ENCODE measurements at regions not wholly inside any gene's neighbourhood (a gene's known extent, or its start where the extent isn't known, plus 50 kb on each side); places are given as distances from the start of the nearest gene placed in this dataset.

DNA sequence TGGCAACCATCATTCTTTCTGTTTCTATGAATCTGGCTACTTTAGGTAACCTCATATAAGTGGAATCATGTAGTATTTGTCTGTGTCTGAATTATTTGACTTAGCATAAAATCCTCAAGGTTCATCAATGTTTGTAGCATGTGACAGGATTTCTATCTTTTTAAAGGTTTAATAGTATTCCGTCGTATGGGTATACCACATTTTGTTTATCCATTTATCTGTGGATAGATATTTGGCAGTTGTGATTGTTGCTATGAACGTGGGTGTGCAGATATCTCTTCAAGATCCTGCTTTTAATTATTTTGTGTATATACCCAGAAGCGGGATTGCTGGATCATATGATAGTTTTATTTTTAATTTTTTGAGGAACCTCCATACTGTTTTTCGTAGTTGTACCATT, 421.7 kb downstream of the PCNX1 start:
- no peak overlapping the region for H3K4me3 ChIP-seq (ENCODE audit: low read depth, low read length)
- TF ChIP-seq, protein P1, sequence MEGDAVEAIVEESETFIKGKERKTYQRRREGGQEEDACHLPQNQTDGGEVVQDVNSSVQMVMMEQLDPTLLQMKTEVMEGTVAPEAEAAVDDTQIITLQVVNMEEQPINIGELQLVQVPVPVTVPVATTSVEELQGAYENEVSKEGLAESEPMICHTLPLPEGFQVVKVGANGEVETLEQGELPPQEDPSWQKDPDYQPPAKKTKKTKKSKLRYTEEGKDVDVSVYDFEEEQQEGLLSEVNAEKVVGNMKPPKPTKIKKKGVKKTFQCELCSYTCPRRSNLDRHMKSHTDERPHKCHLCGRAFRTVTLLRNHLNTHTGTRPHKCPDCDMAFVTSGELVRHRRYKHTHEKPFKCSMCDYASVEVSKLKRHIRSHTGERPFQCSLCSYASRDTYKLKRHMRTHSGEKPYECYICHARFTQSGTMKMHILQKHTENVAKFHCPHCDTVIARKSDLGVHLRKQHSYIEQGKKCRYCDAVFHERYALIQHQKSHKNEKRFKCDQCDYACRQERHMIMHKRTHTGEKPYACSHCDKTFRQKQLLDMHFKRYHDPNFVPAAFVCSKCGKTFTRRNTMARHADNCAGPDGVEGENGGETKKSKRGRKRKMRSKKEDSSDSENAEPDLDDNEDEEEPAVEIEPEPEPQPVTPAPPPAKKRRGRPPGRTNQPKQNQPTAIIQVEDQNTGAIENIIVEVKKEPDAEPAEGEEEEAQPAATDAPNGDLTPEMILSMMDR (IDR thresholded peaks at IDR 0.05; ENCODE audit: control insufficient read depth, extremely low read depth, insufficient read depth) = no peak
- no peak for DNase-seq (ENCODE audit: low read depth)

DNA sequence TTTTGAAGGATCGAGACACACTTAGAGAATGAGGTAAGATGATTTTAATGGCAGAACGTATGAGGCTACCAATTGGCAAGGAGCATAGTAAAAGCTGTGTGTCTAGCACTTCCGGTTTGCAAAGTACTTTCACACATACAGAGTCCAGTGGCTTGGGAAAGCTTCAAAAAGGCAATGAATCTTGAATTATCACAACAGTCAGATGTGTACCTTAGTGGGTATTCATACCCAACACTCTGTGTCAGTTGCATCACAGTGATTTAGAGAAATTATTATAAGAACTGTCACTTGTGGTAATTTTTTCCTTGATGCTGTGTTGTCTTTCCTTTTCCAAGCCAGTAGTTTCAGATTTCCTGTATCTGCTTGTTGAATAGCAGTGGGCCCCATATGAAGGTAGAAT, 424.1 kb downstream of the PCNX1 start:
- TF ChIP-seq, protein P1 (IDR thresholded peaks at IDR 0.05; ENCODE audit: control insufficient read depth, extremely low read depth, insufficient read depth) = no peak
- no peak for DNase-seq (ENCODE audit: low read depth)
- H3K4me3 ChIP-seq (ENCODE audit: low read depth, low read length) = no peak overlapping the region

DNA sequence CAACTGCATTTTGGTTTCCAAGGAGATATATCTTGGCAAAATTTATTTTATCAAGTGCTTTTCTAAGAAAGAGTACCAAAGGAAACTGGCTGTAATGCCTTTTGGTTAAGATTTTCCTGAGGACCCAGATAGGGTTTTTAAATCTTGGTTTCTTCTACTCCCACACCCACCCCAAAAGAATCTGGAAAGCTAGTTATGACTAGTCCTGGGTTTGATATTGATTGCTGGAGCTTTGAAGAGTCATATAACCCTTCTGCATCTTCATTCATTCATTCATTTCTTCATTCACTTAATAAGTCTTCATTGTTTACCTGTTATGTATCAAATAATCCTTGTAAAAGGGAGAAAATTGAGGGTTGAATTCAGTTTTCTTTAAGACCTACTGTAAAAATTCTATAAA, 425.2 kb downstream of the PCNX1 start:
- no peak for DNase-seq (ENCODE audit: low read depth)
- no peak overlapping the region for H3K4me3 ChIP-seq (ENCODE audit: low read depth, low read length)
- TF ChIP-seq, protein P1 (IDR thresholded peaks at IDR 0.05; ENCODE audit: control insufficient read depth, extremely low read depth, insufficient read depth) = no peak

DNA sequence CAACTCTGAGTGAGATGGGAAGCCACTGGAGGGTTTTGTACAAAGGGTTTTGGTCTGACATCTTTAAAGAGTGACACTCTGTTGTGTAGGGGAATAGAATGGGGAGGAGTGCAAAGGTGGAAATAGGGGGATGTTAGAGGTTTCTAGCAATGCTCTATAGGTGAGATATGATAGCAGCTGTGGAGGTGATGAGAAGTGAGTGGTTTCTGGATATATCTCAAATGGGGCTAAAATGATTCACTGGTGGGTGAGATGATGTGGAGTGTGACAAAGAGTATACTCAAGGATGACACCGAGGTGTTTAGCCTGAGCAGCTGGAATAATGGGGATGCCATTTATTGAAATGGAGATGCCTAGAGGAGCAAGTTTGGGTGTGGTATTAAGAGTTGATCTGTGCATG, 426.4 kb downstream of the PCNX1 start:
- no peak overlapping the region for H3K4me3 ChIP-seq (ENCODE audit: low read depth, low read length)
- TF ChIP-seq, protein P1 (IDR thresholded peaks at IDR 0.05; ENCODE audit: control insufficient read depth, extremely low read depth, insufficient read depth) = no peak

DNA sequence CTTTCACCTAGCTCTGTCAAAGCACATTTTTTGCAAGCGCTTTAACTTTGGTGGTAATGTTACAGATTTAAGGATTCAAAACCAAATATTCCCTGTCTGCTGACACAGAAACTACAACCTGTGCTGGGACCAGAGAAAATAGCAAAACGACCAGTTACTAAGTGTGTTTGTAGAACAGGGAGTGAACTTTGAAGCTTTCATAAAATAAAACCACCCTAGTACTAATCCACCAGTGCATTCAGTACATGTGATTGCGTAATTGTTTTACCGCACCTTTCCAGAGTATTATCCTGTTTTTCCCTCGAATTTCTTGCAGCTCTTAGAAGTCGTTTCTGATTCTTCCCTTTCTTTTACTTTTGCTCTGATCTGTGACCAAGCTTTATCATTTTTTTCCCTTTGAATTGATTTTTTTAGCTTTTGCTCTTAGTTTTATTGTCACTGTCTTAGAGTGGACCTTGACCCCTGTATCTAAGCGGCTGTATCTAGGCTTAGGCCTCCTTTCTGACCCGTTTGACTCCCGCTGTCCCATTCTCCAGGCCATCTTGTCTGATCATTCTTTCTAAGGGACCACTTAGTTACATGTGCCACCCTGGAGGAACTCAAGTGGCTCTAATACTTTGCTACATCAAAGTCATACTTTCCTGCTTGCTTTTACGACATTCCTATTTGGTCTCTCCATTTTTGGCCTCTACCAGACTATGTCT, 429.4 kb downstream of the PCNX1 start:
- TF ChIP-seq, protein P1 (IDR thresholded peaks at IDR 0.05; ENCODE audit: control insufficient read depth, extremely low read depth, insufficient read depth) = no peak
- no peak overlapping the region for H3K4me3 ChIP-seq (ENCODE audit: low read depth, low read length)
- no peak for DNase-seq (ENCODE audit: low read depth)

More for the DNA sequence above, 426.4 kb downstream of the PCNX1 start:
- DNase-seq (ENCODE audit: low read depth) = no peak

DNA sequence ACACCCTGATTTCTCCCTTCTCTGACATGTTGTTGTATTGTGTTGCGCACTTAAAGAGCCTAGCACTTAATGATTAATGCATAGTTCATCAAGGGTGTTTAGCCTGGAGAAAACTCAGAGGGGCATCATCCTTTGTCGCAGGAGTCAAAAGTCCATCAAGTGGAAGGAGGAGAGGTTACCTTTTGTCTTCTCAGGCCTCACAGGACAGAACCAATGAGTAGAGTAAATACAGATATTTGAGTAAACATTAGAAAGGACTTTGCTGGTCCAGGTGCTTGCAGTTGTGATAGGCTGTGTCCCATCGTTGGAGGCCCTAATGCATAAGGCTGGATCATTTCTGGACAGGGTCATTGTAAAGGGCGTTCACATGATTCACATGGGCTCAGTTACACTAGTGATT, 430.9 kb downstream of the PCNX1 start:
- TF ChIP-seq, protein P1 (IDR thresholded peaks at IDR 0.05; ENCODE audit: control insufficient read depth, extremely low read depth, insufficient read depth) = no peak
- no peak overlapping the region for H3K4me3 ChIP-seq (ENCODE audit: low read depth, low read length)
- DNase-seq (ENCODE audit: low read depth) = no peak

Data from LNCaP clone FGC (cell line).